Fibroblast of mammary gland (primary cell): ENCODE measurements at regions not wholly inside any gene's neighbourhood (a gene's known extent, or its start where the extent isn't known, plus 50 kb on each side); places are given as distances from the start of the nearest gene placed in this dataset.

Source experiments
- DNase-seq: peaks from one replicate; pipeline ENCODE4 v3.0.0-alpha.2; 2010; ENCODE audit warnings: low read depth
- H3K4me3 ChIP-seq: 2 replicates; pipeline ENCODE4 v1.5.1; 2011; ENCODE audit warnings: low read depth, mild to moderate bottlenecking, low read length, moderate library complexity; ENCODE audit not compliant: control insufficient read depth
- TF ChIP-seq, protein P1 (sequence below): conservative IDR thresholded peaks from 2 replicates; pipeline ENCODE4 v1.5.1; 2011; ENCODE audit warnings: low read depth, low read length, inconsistent platforms; ENCODE audit not compliant: control insufficient read depth, insufficient read depth

DNA sequence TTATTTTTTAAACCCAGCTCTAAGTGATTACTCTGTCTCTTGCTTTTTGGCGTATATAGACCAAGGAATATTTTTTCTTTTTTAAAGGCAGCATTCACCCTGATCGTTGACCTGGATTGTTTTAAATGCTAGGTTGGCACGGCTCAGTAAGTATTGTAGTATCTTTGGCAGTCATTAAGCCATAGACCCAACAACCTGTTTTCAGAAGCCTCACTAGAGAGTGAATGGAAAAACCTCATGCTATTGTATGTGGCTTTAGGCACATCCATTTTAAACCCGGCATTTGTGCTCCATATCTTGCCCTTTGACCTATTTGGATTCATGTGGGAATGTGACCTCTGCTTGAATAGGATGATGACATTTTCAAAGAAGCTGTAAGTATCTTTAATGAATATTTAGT, 183.9 kb downstream of the SNCA start:
- no peak overlapping the region for H3K4me3 ChIP-seq
- TF ChIP-seq, protein P1, sequence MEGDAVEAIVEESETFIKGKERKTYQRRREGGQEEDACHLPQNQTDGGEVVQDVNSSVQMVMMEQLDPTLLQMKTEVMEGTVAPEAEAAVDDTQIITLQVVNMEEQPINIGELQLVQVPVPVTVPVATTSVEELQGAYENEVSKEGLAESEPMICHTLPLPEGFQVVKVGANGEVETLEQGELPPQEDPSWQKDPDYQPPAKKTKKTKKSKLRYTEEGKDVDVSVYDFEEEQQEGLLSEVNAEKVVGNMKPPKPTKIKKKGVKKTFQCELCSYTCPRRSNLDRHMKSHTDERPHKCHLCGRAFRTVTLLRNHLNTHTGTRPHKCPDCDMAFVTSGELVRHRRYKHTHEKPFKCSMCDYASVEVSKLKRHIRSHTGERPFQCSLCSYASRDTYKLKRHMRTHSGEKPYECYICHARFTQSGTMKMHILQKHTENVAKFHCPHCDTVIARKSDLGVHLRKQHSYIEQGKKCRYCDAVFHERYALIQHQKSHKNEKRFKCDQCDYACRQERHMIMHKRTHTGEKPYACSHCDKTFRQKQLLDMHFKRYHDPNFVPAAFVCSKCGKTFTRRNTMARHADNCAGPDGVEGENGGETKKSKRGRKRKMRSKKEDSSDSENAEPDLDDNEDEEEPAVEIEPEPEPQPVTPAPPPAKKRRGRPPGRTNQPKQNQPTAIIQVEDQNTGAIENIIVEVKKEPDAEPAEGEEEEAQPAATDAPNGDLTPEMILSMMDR, result no peak
- no peak for DNase-seq

DNA sequence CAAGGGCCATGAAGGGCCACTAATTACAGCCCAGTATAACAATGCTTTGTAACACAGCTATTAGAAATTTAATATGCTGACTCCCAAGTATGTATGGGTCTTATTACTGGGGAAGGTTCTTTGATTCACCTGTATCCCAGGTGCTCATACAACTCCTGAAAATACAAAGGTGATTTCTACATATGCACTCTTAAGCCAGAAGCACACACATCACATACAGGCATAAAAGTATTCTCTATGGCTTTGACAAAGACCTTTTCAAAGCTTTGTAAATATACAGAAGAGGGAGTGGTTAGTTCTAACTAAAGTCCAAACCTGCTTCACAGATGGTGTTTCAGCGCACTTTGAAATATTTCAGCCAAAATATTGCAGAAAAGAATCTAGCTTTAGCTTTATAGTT, 191.5 kb downstream of the SNCA start:
- H3K4me3 ChIP-seq, result no peak overlapping the region
- no peak for DNase-seq
- TF ChIP-seq, protein P1, result no peak

DNA sequence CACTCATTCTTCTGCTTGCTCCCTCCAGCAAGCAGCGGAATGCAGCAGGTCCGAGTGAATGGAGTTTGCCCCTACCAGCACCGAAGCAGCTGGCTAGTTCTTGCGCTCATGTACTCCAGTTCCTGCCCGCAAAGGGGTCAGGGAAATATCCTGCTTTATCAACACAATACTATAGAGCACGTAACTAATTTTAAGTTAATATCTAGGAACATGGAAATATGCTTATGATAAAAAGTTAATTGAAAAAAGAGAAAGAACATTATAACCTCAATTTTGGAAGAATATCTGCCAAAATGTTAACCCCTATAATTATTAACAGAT, 195.6 kb downstream of the SNCA start:
- TF ChIP-seq, protein P1, result no peak
- no peak overlapping the region for H3K4me3 ChIP-seq
- no peak for DNase-seq

DNA sequence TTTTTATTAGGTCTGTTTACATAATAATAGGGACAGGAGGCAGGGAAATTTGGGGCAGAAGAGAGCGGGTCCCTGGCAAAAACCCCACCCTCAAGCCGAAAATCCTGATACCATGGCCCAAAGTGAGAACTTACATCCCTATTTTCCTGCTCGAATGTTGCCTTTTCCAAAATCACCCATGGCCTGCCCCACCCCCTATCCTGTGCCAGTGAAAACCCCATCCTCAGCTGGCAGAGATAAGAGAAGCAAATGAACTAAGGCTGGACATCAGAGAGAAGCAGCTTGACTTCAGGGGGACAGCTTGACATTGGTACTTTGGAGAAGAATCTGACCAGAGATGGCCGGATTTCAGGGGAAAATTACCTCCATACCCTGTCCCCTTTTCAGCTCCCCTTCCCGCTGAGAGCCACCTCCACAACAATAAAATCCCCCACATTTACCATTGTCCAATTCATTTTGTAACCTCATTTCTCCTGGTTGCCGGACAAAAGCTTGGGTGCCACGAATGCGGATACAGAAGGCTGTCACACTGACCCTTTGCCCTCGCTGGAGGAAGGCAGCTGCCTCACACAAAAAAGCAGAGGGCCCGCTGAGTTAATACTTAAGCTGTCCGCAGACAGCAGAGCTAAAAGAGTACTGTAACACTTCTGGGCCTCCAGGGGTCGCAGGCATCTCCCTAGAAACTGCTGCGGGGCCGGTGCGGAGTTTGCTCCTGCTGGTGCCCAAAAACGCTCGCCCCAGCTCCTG, 196.2 kb downstream of the SNCA start:
- H3K4me3 ChIP-seq, result no peak overlapping the region
- TF ChIP-seq, protein P1, result peak; percentile 72
- DNase-seq, result peak; percentile 64

DNA sequence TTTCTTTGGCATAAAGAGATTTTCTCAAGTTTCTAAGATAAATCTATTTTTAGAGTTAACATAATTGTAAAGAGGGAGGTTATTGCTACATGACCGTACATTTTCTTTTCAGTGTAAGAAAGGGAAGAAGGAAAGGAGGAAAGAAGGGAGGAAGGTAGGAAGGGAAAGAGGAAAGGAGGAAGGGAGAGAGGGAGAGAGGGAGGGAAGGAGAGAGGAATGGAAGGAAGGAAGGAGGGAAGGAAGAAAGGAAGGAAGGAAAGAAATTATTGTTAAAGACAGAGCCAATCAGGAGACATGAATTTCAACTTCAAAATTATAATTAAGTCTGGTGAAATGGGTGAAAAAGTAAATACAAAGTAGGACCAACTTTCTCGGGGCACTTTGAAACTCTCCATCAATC, 197.6 kb downstream of the SNCA start:
- no peak overlapping the region for H3K4me3 ChIP-seq
- DNase-seq, result no peak

DNA sequence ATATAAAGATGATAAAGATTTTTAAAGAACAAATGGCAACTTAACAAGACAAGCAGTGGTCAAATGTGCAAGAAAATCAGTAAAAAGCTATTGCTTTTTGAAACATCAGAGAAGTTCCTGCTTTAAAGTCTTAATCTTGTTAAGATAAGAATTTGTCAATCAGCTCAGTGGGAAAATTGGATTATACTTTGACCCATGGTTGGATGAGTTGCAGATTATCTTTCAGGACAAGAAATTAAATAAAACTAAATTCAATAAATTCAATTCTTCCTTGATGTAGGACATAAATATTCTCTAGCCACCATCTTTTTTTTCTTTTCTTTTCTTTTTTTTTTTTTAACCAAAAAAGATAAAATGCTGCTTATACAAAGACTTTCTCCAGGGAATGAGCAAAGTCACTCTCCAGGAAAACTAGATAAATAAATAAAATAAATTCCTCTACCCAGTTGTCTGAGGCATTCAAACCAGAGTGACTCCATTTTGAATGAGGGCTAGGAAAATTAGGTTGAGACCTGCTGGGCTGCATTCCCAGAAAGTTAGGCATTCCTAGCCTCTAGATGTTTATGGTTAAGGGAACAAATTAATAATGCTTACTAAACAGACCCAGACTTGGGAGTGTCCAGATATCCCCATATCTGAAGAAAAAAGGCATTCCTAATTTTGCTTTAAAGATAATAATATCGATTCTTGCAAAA, 211.2 kb downstream of the SNCA start:
- TF ChIP-seq, protein P1, result no peak
- no peak for DNase-seq
- no peak overlapping the region for H3K4me3 ChIP-seq

More for the DNA sequence above, 197.6 kb downstream of the SNCA start:
- TF ChIP-seq, protein P1, result no peak
